HG02763 (cell line): ENCODE measurements at regions not wholly inside any gene's neighbourhood (a gene's known extent, or its start where the extent isn't known, plus 50 kb on each side); places are given as distances from the start of the nearest gene placed in this dataset.

Source experiments
- ATAC-seq: cut with Tn5 transposase; IDR thresholded peaks from one replicate; pipeline ENCODE4 v1.9.1; 2021; ENCODE audit warnings: mild to moderate bottlenecking, moderate library complexity; ENCODE audit not compliant: unreplicated experiment

GRCh38 chr5:106737111-106737510 is 933.6 kb downstream of the EFNA5 start:
- no peak for ATAC-seq

GRCh38 chr5:106732624-106733023 is 938.1 kb downstream of the EFNA5 start:
- ATAC-seq: no peak

- ATAC-seq: no peak
Observed at GRCh38 chr5:106730912-106731311, 939.8 kb downstream of the EFNA5 start.

- no peak for ATAC-seq
Observed at GRCh38 chr5:106730506-106730905, 940.2 kb downstream of the EFNA5 start.

- ATAC-seq: no peak
Observed at GRCh38 chr5:106728208-106728607, 942.5 kb downstream of the EFNA5 start.

GRCh38 chr5:106727071-106727470 is 943.7 kb downstream of the EFNA5 start:
- ATAC-seq: no peak

GRCh38 chr5:106720367-106720766 is 950.4 kb downstream of the EFNA5 start:
- ATAC-seq: no peak

- no peak for ATAC-seq
Observed at GRCh38 chr5:106699796-106700195, 970.9 kb downstream of the EFNA5 start.

GRCh38 chr5:106699198-106699597 is 971.5 kb downstream of the EFNA5 start:
- ATAC-seq: no peak

- ATAC-seq: no peak
Observed at GRCh38 chr5:106698169-106698568, 972.6 kb downstream of the EFNA5 start.

- no peak for ATAC-seq
Observed at GRCh38 chr5:106691701-106692100, 979.0 kb downstream of the EFNA5 start.

GRCh38 chr5:106690585-106690984 is 980.2 kb downstream of the EFNA5 start:
- ATAC-seq: no peak

GRCh38 chr5:106680330-106680729 is 990.4 kb downstream of the EFNA5 start:
- no peak for ATAC-seq

- no peak for ATAC-seq
Observed at GRCh38 chr5:106677057-106677456, 993.7 kb downstream of the EFNA5 start.

GRCh38 chr5:106675687-106676086 is 995.0 kb downstream of the EFNA5 start:
- no peak for ATAC-seq

GRCh38 chr5:106673941-106674340 is 996.8 kb downstream of the EFNA5 start:
- no peak for ATAC-seq

- ATAC-seq: no peak
Observed at GRCh38 chr5:106661866-106662265, 1008.9 kb downstream of the EFNA5 start.

GRCh38 chr5:106660681-106661080 is 1010.1 kb downstream of the EFNA5 start:
- ATAC-seq: no peak

GRCh38 chr5:106658150-106658549 is 1012.6 kb downstream of the EFNA5 start:
- no peak for ATAC-seq

GRCh38 chr5:106656821-106657220 is 1013.9 kb downstream of the EFNA5 start:
- ATAC-seq: no peak

GRCh38 chr5:106649031-106649430 is 1021.7 kb downstream of the EFNA5 start:
- ATAC-seq: no peak

- no peak for ATAC-seq
Observed at GRCh38 chr5:106648401-106648800, 1022.3 kb downstream of the EFNA5 start.

GRCh38 chr5:106646106-106646505 is 1024.6 kb downstream of the EFNA5 start:
- ATAC-seq: no peak

- no peak for ATAC-seq
Observed at GRCh38 chr5:106640511-106640910, 1030.2 kb downstream of the EFNA5 start.
